Spleen (tissue), 7 donors: ENCODE measurements at regions not wholly inside any gene's neighbourhood (a gene's known extent, or its start where the extent isn't known, plus 50 kb on each side); places are given as distances from the start of the nearest gene placed in this dataset.

Source experiments
- POLR2A ChIP-seq, 3 donors: fragments of 450-650 bp; IDR thresholded peaks; one replicate each; pipeline ENCODE4 v1.5.1; 2017; ENCODE audit warnings: antibody characterized with exemption in 3 of 3, mild to moderate bottlenecking in 1 of 3
- TF ChIP-seq, protein P1 (sequence below), 11 experiments: fragments of 200-600 bp in 7 of 11; fragments of 450-650 bp in 4 of 11; sonication (generic) in 4 of 11; IDR thresholded peaks in 8 of 11; conservative IDR thresholded peaks in 3 of 11; 1 replicate in 7 of 11; 2 replicates in 4 of 11; pipeline versions ENCODE4 v1.4.0 to v1.8.0; 2016 to 2021; ENCODE audit warnings: antibody characterized with exemption in 11 of 11, inconsistent platforms in 4 of 11, mild to moderate bottlenecking in 1 of 11
- donor health status: DM: no; HTN: no; CAD: no; lungs with moderate emphysema.
- donor health status: DM: no; HTN: no; CAD: no.
- donor health status: DM: no; HTN: no; CAD: no.

DNA sequence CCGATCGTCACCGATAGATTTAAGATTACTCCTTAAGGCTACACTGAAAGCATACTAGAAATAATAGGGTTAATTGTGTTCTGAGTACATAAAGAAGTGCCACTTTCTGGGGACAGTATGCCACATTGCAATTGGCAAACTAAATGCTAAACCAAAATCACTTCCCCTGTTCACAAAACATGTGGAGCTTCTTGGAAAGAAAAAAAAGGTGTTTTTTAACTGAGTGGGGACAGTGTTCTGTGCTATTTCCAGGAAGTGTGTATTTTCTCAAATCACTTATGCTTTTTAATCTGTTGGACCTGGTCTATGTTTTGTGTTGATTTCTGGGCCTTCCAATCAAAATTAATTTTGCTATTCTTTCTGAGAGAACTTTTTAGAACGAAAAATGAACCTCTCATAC, 149.3 kb upstream of the MPDZ start:
- TF ChIP-seq, protein P1, sequence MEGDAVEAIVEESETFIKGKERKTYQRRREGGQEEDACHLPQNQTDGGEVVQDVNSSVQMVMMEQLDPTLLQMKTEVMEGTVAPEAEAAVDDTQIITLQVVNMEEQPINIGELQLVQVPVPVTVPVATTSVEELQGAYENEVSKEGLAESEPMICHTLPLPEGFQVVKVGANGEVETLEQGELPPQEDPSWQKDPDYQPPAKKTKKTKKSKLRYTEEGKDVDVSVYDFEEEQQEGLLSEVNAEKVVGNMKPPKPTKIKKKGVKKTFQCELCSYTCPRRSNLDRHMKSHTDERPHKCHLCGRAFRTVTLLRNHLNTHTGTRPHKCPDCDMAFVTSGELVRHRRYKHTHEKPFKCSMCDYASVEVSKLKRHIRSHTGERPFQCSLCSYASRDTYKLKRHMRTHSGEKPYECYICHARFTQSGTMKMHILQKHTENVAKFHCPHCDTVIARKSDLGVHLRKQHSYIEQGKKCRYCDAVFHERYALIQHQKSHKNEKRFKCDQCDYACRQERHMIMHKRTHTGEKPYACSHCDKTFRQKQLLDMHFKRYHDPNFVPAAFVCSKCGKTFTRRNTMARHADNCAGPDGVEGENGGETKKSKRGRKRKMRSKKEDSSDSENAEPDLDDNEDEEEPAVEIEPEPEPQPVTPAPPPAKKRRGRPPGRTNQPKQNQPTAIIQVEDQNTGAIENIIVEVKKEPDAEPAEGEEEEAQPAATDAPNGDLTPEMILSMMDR (IDR thresholded peaks at IDR 0.05 in 8 of 11, conservative IDR thresholded peaks at IDR 0.05 in 3 of 11), result no peak
- TF ChIP-seq POLR2A (IDR thresholded peaks at IDR 0.05), result no peak
